ENCODE measurements at regions not wholly inside any gene's neighbourhood (a gene's known extent, or its start where the extent isn't known, plus 50 kb on each side); places are given as distances from the start of the nearest gene placed in this dataset.
"Not testable (repeated sequence)": the region's sequence is repeated elsewhere in the genome, so short reads cannot be mapped to it uniquely, and the experiment has no call there.

- DNase-seq: no peak
- ATAC-seq: no peak
Observed at GRCh38 chr11:112310848-112311247, 50.2 kb upstream of the PLET1 start.

- ATAC-seq (no peak), DNase-seq (no peak)
Observed at GRCh38 chr11:112315057-112315720, 54.5 kb upstream of the PLET1 start.

DNA sequence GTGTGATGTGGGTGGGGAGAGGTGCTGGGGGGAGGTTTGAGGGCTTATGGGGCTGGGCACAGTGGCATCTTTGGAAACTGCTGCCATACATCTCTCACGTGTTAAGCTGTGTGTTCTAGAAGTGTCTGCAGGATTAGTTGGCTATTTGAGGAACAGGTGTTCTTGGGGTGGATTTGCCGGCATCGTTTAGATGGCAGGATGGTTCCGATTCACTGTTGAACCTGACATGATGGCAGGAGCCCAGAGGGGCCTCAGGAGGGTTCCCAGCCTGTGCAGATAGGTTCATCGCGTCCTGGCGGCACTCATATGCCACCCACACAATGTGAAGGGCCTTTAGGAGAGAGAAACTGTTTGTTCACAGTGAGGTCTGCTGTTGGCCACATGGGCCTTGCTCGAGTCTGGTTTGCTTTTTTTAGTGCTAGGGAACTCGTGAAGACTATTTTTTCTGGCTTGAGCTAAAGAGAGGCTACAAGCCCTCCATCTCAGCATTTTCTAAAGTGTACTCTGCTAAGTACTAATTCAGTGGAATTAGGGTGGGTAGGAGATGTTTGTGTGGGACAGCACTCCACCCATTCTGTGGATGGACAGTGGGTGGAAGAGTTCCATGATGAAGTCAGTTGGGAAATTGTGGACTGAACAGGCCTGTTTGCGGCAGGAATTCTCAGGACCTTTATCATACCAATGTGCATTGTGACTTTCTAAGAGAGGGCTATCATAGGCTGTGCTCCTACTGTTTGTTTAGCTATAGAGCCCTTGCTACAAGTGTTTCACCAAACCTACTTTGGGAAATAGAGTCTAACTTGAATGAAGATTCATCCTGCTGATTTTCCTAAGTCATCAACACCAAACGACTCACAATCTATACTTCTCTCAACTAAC, 55.4 kb upstream of the PLET1 start:
- ATAC-seq (no peak), DNase-seq (no peak)

- ATAC-seq (no peak), DNase-seq (no peak)
Observed at GRCh38 chr11:112316971-112317370, 56.3 kb upstream of the PLET1 start.

- no peak for DNase-seq
- ATAC-seq: no peak
Observed at GRCh38 chr11:112318184-112318591, 57.5 kb upstream of the PLET1 start.

GRCh38 chr11:112318661-112319060, 58.0 kb upstream of the PLET1 start:
- DNase-seq: no peak
- ATAC-seq: no peak

DNA sequence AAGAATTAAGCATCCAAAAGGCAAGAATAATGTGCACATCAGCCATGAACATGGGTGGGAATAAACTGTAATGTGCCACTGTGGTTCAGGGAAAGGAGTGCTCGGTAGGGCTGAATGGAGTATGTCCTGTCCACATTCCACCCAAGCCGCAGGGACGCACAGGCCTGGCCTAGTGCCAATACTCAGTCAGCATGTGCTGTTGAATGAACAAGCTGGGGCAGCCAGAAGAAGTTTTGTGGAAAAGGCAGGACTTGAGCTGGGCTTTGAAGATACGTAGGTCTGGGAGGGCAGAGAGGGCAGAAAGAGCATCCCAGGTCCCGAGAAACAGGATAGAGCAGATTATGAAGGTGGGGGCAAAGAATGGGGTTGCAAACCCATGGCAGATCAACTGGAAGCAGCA, 60.0 kb upstream of the PLET1 start:
- DNase-seq: no peak
- no peak for ATAC-seq

DNA sequence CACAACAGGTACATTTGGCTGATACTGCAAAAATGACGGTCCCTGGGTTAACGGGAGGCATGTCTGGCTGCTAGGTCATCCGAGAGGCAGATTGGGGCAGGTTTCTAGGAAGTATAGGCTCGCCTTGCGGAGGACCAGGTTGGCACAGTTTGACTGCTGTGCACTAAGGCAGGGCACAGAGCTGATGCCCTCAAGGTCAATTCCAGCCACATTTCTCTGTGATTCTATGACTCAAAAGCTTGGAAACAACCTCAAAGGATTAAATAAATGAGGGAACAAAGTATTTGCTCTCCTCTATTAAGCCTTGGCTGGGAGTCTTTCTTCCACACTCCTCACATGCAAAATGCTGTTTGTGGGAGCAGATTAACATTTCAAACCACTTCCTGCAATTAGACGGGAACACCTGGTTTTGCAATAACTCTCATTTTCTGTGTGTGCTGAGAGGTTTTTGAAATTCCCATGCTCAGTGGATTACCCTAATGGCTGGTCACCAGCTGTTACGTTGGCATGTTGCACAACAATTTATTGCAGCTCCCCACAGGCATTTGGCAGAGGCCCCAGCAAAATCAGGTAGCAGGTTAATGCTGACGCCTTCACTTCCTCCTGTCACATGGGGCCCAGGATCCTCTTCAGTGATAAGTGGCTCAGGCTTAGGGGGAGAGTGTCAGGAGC, 61.0 kb upstream of the PLET1 start:
- no peak for DNase-seq
- ATAC-seq: no peak

GRCh38 chr11:112322173-112322790, 61.6 kb upstream of the PLET1 start:
- ATAC-seq (no peak), DNase-seq (no peak)

- DNase-seq (no peak), ATAC-seq (no peak)
Observed at GRCh38 chr11:112334381-112334780, 73.7 kb upstream of the PLET1 start.

- DNase-seq: no peak
- ATAC-seq: no peak
Observed at GRCh38 chr11:112336356-112336886, 75.8 kb upstream of the PLET1 start.

DNA sequence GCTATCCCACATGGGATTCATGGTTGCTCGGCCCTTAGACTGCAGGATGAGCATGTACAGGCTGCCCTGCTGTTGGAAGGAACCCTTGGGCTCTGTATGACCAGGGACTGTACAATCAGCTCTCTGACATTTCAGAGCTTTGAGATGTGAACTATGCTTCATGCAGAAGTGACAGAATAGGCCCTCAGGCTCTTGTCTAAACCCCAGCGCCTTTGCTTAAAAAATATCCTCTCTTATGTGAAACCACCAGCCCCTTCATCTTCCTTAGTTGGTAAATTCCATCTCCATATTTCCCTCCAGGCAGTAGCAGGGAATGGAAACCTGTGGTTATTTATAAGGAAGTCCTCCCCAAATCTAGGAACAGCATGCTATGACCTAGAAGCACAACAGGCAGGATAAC, 78.9 kb upstream of the PLET1 start:
- DNase-seq: no peak
- ATAC-seq: no peak

- ATAC-seq: no peak
Observed at GRCh38 chr11:112343368-112344039, 82.8 kb upstream of the PLET1 start.

GRCh38 chr11:112344040-112344413, 83.4 kb upstream of the PLET1 start:
- ATAC-seq: no peak

More at GRCh38 chr11:112343368-112344039, 82.8 kb upstream of the PLET1 start:
- no peak for DNase-seq

DNA sequence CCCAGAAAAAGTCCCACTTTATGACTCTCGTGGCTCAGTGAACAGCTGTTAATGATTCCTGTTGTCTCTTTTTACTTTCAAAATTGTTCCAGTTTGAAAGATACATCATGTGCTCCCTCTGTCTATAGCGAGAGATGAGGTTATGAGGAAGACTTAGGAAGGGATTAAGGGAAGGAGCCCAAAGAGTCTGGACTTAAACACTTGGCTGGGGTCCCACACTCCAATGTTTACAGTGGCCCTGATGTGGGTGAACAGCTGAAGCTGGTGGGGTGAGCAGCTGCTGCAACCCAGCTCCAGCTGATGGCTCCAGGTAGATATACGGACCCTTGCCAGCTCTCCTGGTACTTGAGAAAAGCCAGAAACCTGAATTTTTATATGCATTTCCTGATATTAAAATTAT, 84.5 kb upstream of the PLET1 start:
- no peak for DNase-seq
- no peak for ATAC-seq

More at GRCh38 chr11:112344040-112344413, 83.4 kb upstream of the PLET1 start:
- no peak for DNase-seq

- ATAC-seq: no peak
- DNase-seq: no peak
Observed at GRCh38 chr11:112345706-112346105, 85.0 kb upstream of the PLET1 start.

GRCh38 chr11:112346586-112346985, 85.9 kb upstream of the PLET1 start:
- no peak for DNase-seq
- no peak for ATAC-seq

DNA sequence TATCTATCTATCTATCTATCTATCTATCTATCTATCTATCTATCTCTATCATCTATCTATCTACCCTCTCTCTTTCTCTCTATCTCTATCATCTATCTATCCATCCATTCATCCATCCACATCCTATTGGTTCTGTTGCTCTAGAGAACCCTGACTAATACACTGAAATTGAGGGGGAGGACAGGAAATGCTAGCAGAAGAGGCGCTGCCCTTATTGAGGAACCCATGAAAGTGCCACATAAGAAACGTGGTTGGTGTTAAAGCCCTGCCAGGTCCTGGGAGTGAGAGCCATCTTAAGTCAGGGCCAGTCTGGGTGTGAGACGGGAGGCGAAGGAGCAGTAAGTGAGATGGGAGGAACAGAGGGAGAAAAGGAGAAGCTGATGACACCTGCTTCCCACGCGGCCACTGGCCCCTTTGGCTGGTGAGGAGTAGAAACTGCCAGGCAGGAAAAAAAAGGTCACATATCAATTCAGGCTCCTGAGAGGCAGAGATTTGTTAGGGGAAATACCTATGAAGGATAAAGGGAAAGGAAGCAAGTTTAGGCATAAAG, 87.9 kb upstream of the PLET1 start:
- ATAC-seq: no peak
- DNase-seq: no peak

GRCh38 chr11:112351423-112351822, 90.8 kb upstream of the PLET1 start:
- not testable (repeated sequence) for DNase-seq, ATAC-seq

DNA sequence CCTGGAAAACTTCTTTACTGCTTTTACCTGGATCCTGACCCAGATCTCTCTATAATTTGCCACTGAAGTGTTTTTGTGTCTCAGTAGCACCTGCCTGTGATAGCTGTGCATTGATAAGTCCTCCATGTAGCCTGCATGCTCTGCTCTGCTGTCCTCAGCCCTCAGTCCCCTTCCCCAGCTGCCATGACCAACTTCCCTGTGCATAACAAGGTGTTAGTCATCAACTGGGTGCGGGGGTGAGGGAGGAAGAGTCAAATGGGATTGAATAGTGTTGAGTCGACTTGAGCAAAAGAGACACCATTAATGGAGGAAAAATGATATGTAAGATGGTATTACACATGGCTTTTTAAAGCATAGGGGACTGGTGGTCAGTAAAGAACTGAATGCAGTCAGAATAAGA, 92.2 kb upstream of the PLET1 start:
- no peak for ATAC-seq

GRCh38 chr11:112354364-112354763, 93.7 kb upstream of the PLET1 start:
- ATAC-seq: no peak
- no peak for DNase-seq

More for the DNA sequence above, 92.2 kb upstream of the PLET1 start:
- DNase-seq: no peak
